ENCODE measurements at regions not wholly inside any gene's neighbourhood (a gene's known extent, or its start where the extent isn't known, plus 50 kb on each side); places are given as distances from the start of the nearest gene placed in this dataset.
"Not testable (repeated sequence)": the region's sequence is repeated elsewhere in the genome, so short reads cannot be mapped to it uniquely, and the experiment has no call there.

GRCh38 chr11:71167814-71168213 lies 84.6 kb downstream of the SHANK2 start:
- H3K36me3 ChIP-seq (ENCODE audit: control insufficient read depth in 2 of 4, insufficient read depth in 4 of 4, low read length in 3 of 4); H4K20me1 ChIP-seq (replicated peaks in 1 of 2; ENCODE audit: control insufficient read depth in 1 of 2, insufficient read depth in 2 of 2, low read length in 2 of 2); H3K4me1 ChIP-seq (replicated peaks in 1 of 4; ENCODE audit: control insufficient read depth in 3 of 4, insufficient read depth in 4 of 4, low read length in 3 of 4); H3K14ac ChIP-seq (ENCODE audit: insufficient read length); H3K9me3 ChIP-seq (ENCODE audit: insufficient read depth in 2 of 2, low read depth in 1 of 2, low read length in 1 of 2); H2BK12ac ChIP-seq (ENCODE audit: low read depth, low read length); H3K18ac ChIP-seq (ENCODE audit: extremely low read depth, low read length); H3K4ac ChIP-seq (replicated peaks; ENCODE audit: insufficient read length, low read depth, low read length); H4K91ac ChIP-seq (replicated peaks; ENCODE audit: insufficient read length, low read length); H2BK120ac ChIP-seq (replicated peaks; ENCODE audit: low read depth, low read length); H2AFZ ChIP-seq (ENCODE audit: low read length); H4K5ac ChIP-seq (ENCODE audit: insufficient read length, low read depth, low read length); H3K27ac ChIP-seq (ENCODE audit: low read depth, low read length); H3K23me2 ChIP-seq (ENCODE audit: low read depth, low read length); DNase-seq (ENCODE audit: low read depth in 1 of 2, low spot score in 2 of 2); H3K56ac ChIP-seq (replicated peaks; ENCODE audit: insufficient read length, low read depth, low read length); H2BK20ac ChIP-seq (ENCODE audit: low read length); H2BK5ac ChIP-seq (ENCODE audit: low read depth, low read length); CTCF ChIA-PET (ENCODE audit: partially characterized antibody); H2BK15ac ChIP-seq (ENCODE audit: low read length); H3K27me3 ChIP-seq (replicated peaks in 1 of 4; ENCODE audit: control insufficient read depth in 3 of 4, extremely low read depth in 1 of 4, insufficient read depth in 3 of 4, low read length in 3 of 4); H2AK5ac ChIP-seq (ENCODE audit: low read depth, low read length); H3K4me3 ChIP-seq (ENCODE audit: extremely low read depth in 1 of 4, insufficient read depth in 2 of 4, low read depth in 3 of 4, low read length in 4 of 4); H3K4me2 ChIP-seq (ENCODE audit: insufficient read depth in 1 of 2, low read depth in 2 of 2, low read length in 2 of 2); FAIRE-seq; H3K9ac ChIP-seq (replicated peaks in 1 of 4; ENCODE audit: extremely low read depth in 1 of 4, low read depth in 3 of 4, low read length in 3 of 4); H4K8ac ChIP-seq (ENCODE audit: extremely low read depth, insufficient read depth, low read length); H3K23ac ChIP-seq (ENCODE audit: insufficient read length); POLR2A ChIA-PET (ENCODE audit: partially characterized antibody): not testable (repeated sequence)
- peaks cover 0 to 13% of the 10 kb centered on the region in 2 experiments; a peak in 1 of 4 replicates for H3K79me2 ChIP-seq (ENCODE audit: control insufficient read depth in 1 of 2, insufficient read depth in 2 of 2, low read length in 2 of 2)
- 92% methylated on average over 4 of the region's 31 CpGs; no CpG with 5 or more reads in 1 of the 2 experiments for WGBS, 2 experiments (ENCODE audit: extremely low coverage in 1 of 2, insufficient coverage in 1 of 2, insufficient read length in 1 of 2, insufficient replicate concordance in 2 of 2, low coverage in 1 of 2, low lambda C conversion rate in 2 of 2, missing lambda C conversion rate in 1 of 2)
- H3K79me1 ChIP-seq (ENCODE audit: low read depth, low read length): peaks cover 11% of the 10 kb centered on the region

Data from H1 (cell line).